GM19467 (cell line): ENCODE measurements at regions not wholly inside any gene's neighbourhood (a gene's known extent, or its start where the extent isn't known, plus 50 kb on each side); places are given as distances from the start of the nearest gene placed in this dataset.

Experiments
- ATAC-seq: cut with Tn5 transposase; IDR thresholded peaks from one replicate; pipeline ENCODE4 v1.9.1; 2021; ENCODE audit warnings: mild to moderate bottlenecking, moderate library complexity; ENCODE audit not compliant: unreplicated experiment

DNA sequence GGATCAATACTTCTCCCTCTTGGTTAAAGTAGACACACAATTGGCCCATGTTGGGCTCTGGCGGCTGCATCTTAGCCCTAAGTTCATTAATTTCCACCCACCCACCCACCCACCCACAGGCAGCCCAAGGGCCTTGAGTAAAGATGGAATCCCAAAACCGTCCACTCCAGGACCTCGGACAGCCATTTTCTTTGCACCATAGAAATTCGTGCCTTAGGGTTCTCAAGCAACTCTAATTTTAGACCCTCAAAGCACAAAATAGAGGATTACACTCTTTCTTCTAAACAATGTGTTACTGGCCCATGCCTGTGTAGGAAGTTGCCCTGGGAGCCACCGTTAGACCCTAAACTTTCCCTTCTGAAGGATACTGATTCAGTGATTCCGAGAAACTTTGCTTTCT lies 568.5 kb downstream of the IRX1 start:
- ATAC-seq, result no peak

DNA sequence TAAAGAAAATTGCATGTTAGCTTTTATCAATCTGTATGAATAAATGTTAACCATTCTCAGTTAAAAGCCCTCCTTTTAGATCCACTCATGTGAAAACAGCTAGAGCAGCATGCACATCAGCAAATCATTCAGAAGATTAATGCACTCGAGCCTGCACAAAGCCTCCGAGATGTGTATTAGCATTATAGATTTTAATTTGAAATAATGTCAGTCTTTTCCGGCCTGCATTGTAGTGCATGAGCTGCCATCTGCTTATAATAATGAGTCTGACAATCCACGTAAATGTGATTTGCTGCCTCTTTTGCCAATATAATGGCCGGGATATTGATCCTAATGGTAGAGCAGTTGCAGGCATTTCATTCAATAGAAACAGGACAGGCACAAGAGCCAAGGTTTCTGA lies 585.1 kb downstream of the IRX1 start:
- no peak for ATAC-seq

DNA sequence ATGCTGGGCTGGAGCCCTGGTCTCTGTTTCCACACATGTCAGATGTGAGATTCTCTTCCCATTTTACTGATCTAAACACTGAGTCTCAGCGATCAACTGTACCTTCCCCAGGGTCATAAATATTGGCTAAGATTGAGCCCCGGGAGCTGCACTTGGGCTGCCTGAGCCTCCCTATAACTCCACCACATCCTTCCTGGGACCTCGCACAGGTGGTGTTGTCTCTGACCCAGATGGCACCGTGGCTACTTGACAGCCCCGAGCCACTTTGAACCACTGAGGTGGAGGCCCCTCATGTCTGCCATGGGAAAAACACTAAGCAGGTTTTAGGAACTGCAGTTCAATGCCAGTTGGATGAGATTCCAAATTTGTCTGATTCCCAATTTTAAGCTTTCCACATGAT lies 586.5 kb downstream of the IRX1 start:
- no peak for ATAC-seq

DNA sequence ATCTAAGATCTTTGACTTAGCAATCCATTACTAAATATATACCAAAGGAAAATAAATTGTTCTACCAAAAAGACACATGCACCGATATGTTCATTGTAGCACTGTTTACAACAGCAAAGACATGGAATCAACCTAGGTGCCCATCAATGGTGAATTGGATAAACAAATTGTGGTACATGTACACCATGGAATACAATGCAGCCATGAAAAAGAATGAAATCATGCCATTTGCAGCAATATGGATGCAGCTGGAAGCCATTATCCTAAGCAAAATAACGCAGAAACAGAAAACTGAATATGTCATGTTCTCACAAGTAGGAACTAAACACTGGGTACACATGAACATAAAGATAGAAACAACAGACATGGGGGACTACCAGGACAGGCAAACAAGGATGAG lies 589.5 kb downstream of the IRX1 start:
- ATAC-seq, result no peak

- ATAC-seq, result no peak
Measured at GRCh38 chr5:4188704-4189103, 593.1 kb downstream of the IRX1 start.

- no peak for ATAC-seq
Measured at GRCh38 chr5:4189317-4189716, 593.7 kb downstream of the IRX1 start.

- ATAC-seq, result no peak
Measured at GRCh38 chr5:4191041-4191440, 595.4 kb downstream of the IRX1 start.

DNA sequence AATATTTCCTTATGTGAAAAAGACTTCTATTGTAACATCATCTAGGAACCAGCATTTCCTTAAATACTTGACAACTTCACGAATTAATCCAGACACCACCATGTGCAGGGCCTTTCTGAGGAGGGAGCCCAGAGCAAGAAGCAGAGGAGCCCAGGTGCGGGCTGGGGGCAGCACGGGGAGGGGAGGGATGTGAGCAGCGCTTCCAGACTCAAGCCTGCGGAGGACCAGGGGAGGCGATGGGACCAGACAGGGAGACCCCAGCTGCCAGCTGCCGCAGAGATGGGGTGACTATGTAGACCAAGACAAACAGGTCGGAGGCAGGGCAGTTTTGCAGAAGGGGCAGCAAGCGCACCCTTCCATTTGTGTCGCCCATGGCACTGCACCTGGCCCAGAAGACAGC lies 596.1 kb downstream of the IRX1 start:
- no peak for ATAC-seq

GRCh38 chr5:4192111-4192510 lies 596.5 kb downstream of the IRX1 start:
- ATAC-seq, result no peak

- no peak for ATAC-seq
Measured at GRCh38 chr5:4196744-4197143, 601.1 kb downstream of the IRX1 start.

GRCh38 chr5:4197151-4197550 lies 601.5 kb downstream of the IRX1 start:
- no peak for ATAC-seq

- no peak for ATAC-seq
Measured at GRCh38 chr5:4198461-4198860, 602.8 kb downstream of the IRX1 start.

- no peak for ATAC-seq
Measured at GRCh38 chr5:4199049-4199841, 603.6 kb downstream of the IRX1 start.

DNA sequence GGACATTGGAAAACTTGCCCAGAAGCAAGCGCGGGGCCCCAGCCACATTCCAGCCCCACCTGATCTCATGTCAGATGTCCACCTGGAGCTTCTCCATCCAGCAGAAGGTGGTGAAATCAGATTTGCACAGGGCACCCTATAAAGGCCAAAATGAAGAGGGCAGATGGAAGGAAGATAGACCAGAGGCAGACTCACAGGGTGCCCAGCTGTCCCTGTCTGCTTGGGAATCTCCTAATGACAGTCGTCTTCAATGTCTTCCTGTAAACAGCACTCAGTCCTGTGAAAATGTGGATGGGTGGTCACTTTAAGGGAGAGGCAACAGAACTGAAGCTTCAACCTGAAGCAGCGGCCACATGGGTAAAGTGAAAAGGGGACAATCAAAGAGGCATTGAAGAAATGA lies 607.5 kb downstream of the IRX1 start:
- no peak for ATAC-seq

DNA sequence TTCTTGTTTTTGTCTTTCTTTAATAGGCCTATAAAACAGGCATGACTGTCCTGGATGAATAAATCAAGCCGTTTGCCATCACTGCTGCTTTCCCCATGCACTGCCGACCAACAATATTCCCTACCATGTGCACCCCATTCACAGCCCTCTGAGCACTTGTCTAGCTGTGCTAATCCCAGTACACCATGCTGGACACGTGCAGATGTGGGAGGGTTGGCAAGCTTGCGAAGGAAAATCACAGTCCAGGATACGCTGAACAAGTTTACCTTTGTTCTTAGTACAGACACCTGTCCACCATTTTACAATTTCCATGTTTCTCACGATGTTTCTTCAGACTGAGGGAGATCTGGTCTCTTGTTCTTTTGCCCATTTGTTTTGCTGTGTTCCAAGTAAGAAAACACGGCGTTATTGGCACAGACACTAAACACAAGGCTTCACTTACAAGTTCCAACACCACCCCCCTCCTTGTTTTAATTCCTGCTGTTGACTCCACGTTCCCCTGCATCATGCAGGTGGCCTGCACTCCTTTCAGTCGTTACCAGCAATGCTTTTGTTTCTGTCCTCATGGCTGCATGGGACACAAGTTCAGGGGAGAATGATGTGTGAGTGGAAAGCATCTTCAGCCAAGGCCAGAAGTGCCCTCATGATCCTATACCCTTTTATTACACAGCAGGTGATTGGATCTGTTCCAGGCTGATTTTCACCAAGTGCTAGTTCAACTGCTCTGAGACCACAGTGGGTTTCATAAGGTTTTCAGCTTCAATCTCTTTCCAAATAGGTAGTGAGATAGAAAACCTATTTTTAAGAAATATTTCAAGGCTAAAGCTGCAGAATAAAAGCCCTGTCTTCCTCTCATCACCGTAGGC lies 608.9 kb downstream of the IRX1 start:
- no peak for ATAC-seq

- no peak for ATAC-seq
Measured at GRCh38 chr5:4205398-4205797, 609.8 kb downstream of the IRX1 start.

GRCh38 chr5:4206127-4206526 lies 610.5 kb downstream of the IRX1 start:
- ATAC-seq, result no peak

- no peak for ATAC-seq
Measured at GRCh38 chr5:4207486-4207885, 611.9 kb downstream of the IRX1 start.

DNA sequence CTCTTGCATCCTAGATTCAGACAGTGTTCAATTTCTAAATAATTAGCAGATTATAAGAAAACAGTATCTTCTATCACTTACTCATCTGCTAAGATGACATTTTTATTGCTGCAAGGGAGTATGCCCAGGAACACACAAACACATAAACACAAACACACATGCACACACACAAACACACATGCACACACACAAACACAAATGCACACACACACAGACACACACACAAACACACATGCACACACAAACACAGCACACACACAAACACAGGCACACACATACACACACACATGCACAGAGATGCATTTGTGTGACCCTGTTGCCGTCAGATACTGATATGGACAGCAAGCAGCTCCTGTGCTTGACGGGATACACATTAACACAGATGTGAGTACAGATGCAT lies 612.9 kb downstream of the IRX1 start:
- ATAC-seq, result no peak

GRCh38 chr5:4208996-4209395 lies 613.4 kb downstream of the IRX1 start:
- ATAC-seq, result no peak

GRCh38 chr5:4212071-4212739 lies 616.6 kb downstream of the IRX1 start:
- ATAC-seq, result no peak
